Large intestine (tissue), 3 donors: ENCODE measurements at regions not wholly inside any gene's neighbourhood (a gene's known extent, or its start where the extent isn't known, plus 50 kb on each side); places are given as distances from the start of the nearest gene placed in this dataset.

ENCODE experiments used
- DNase-seq, 2 donors: peaks; one replicate each; pipeline versions ENCODE4 v3.0.0 to v3.0.0-alpha.2; 2013
- H3K27ac ChIP-seq: one replicate; pipeline ENCODE4 v1.5.1; 2013; ENCODE audit warnings: low read length
- H3K27me3 ChIP-seq: 2 replicates; pipeline ENCODE4 v1.6.1; 2013; ENCODE audit warnings: low read length; ENCODE audit not compliant: control insufficient read depth, insufficient read depth
- H3K36me3 ChIP-seq: 2 replicates; pipeline ENCODE4 v1.6.1; 2013; ENCODE audit warnings: low read length; ENCODE audit not compliant: control insufficient read depth, insufficient read depth
- H3K4me1 ChIP-seq: one replicate; pipeline ENCODE4 v1.6.1; 2013; ENCODE audit warnings: low read length; ENCODE audit not compliant: control insufficient read depth, insufficient read depth
- H3K4me3 ChIP-seq: one replicate; pipeline ENCODE4 v1.5.1; 2013; ENCODE audit warnings: low read length
- H3K9me3 ChIP-seq: one replicate; pipeline ENCODE4 v1.6.1; 2013; ENCODE audit warnings: mild to moderate bottlenecking, low read depth, low read length, moderate library complexity; ENCODE audit not compliant: control insufficient read depth
- WGBS: methylation state at CpG from one replicate; pipeline ENCODE4 v1.1.5; 2013; ENCODE audit warnings: low lambda C conversion rate; ENCODE audit not compliant: insufficient coverage; 5-methylcytosine and 5-hydroxymethylcytosine counted together

GRCh38 chr18:28855989-28856388 is 679.1 kb upstream of the CDH2 start:
- H3K36me3 ChIP-seq: no peaks in the 10 kb centered on the region
- H3K4me1 ChIP-seq: no peaks in the 10 kb centered on the region
- WGBS: no CpG with 5 or more reads among the region's 2 CpGs
- no peak overlapping the region for H3K4me3 ChIP-seq
- no peaks in the 10 kb centered on the region for H3K27me3 ChIP-seq
- H3K27ac ChIP-seq: no peak overlapping the region
- no peaks in the 10 kb centered on the region for H3K9me3 ChIP-seq
- DNase-seq: no peak

- Histone ChIP-seq H3K36me3 (no peaks in the 10 kb centered on the region), H3K4me1 (no peaks in the 10 kb centered on the region), H3K27me3 (no peaks in the 10 kb centered on the region), H3K9me3 (no peaks in the 10 kb centered on the region), H3K4me3 (no peak overlapping the region), H3K27ac (no peak overlapping the region)
- 60% methylated on average over 1 of the region's 1 CpG for WGBS
- DNase-seq: no peak
Measured at GRCh38 chr18:28855524-28855923, 678.6 kb upstream of the CDH2 start.

GRCh38 chr18:28854964-28855363 is 678.0 kb upstream of the CDH2 start:
- no peak for DNase-seq
- Histone ChIP-seq H3K36me3 (no peaks in the 10 kb centered on the region), H3K9me3 (no peaks in the 10 kb centered on the region), H3K4me3 (no peak overlapping the region), H3K4me1 (no peaks in the 10 kb centered on the region), H3K27ac (no peak overlapping the region), H3K27me3 (no peaks in the 10 kb centered on the region)
- WGBS: no CpG with 5 or more reads among the region's 1 CpG

GRCh38 chr18:28846958-28847357 is 670.0 kb upstream of the CDH2 start:
- no peak overlapping the region for H3K4me3 ChIP-seq
- H3K27ac ChIP-seq: no peak overlapping the region
- no CpG with 5 or more reads among the region's 3 CpGs for WGBS
- H3K36me3 ChIP-seq: no peaks in the 10 kb centered on the region
- no peaks in the 10 kb centered on the region for H3K27me3 ChIP-seq
- no peaks in the 10 kb centered on the region for H3K9me3 ChIP-seq
- H3K4me1 ChIP-seq: no peaks in the 10 kb centered on the region
- no peak for DNase-seq

- no peak overlapping the region for H3K27ac ChIP-seq
- WGBS: no CpG with 5 or more reads among the region's 2 CpGs
- no peak for DNase-seq
- H3K4me1 ChIP-seq: no peaks in the 10 kb centered on the region
- no peaks in the 10 kb centered on the region for H3K27me3 ChIP-seq
- H3K9me3 ChIP-seq: no peaks in the 10 kb centered on the region
- no peak overlapping the region for H3K4me3 ChIP-seq
- no peaks in the 10 kb centered on the region for H3K36me3 ChIP-seq
Measured at GRCh38 chr18:28837100-28837499, 660.2 kb upstream of the CDH2 start.

GRCh38 chr18:28834889-28835288 is 658.0 kb upstream of the CDH2 start:
- DNase-seq: no peak
- Histone ChIP-seq H3K36me3 (no peaks in the 10 kb centered on the region), H3K4me3 (no peak overlapping the region), H3K4me1 (no peaks in the 10 kb centered on the region), H3K27ac (no peak overlapping the region), H3K9me3 (no peaks in the 10 kb centered on the region), H3K27me3 (no peaks in the 10 kb centered on the region)
- WGBS: 60% methylated on average over 1 of the region's 4 CpGs

- H3K4me3 ChIP-seq: no peak overlapping the region
- no peaks in the 10 kb centered on the region for H3K27me3 ChIP-seq
- no peak for DNase-seq
- no peaks in the 10 kb centered on the region for H3K9me3 ChIP-seq
- H3K27ac ChIP-seq: no peak overlapping the region
- H3K36me3 ChIP-seq: no peaks in the 10 kb centered on the region
- no peaks in the 10 kb centered on the region for H3K4me1 ChIP-seq
Measured at GRCh38 chr18:28831908-28832307, 655.0 kb upstream of the CDH2 start.

GRCh38 chr18:28831476-28831875 is 654.5 kb upstream of the CDH2 start:
- no peak overlapping the region for H3K27ac ChIP-seq
- H3K27me3 ChIP-seq: no peaks in the 10 kb centered on the region
- no peaks in the 10 kb centered on the region for H3K9me3 ChIP-seq
- no peaks in the 10 kb centered on the region for H3K4me1 ChIP-seq
- no peak for DNase-seq
- no peaks in the 10 kb centered on the region for H3K36me3 ChIP-seq
- H3K4me3 ChIP-seq: no peak overlapping the region

GRCh38 chr18:28826107-28826506 is 649.2 kb upstream of the CDH2 start:
- 92% methylated on average over 2 of the region's 3 CpGs for WGBS
- H3K9me3 ChIP-seq: no peaks in the 10 kb centered on the region
- DNase-seq: no peak
- H3K27ac ChIP-seq: no peak overlapping the region
- H3K27me3 ChIP-seq: no peaks in the 10 kb centered on the region
- H3K36me3 ChIP-seq: no peaks in the 10 kb centered on the region
- H3K4me1 ChIP-seq: no peaks in the 10 kb centered on the region
- H3K4me3 ChIP-seq: no peak overlapping the region

- no peaks in the 10 kb centered on the region for H3K27me3 ChIP-seq
- no CpG with 5 or more reads among the region's 2 CpGs for WGBS
- H3K4me1 ChIP-seq: no peaks in the 10 kb centered on the region
- H3K27ac ChIP-seq: no peak overlapping the region
- no peak for DNase-seq
- no peaks in the 10 kb centered on the region for H3K9me3 ChIP-seq
- H3K36me3 ChIP-seq: no peaks in the 10 kb centered on the region
- H3K4me3 ChIP-seq: no peak overlapping the region
Measured at GRCh38 chr18:28824183-28824574, 647.2 kb upstream of the CDH2 start.

GRCh38 chr18:28823506-28824182 is 646.7 kb upstream of the CDH2 start:
- H3K27ac ChIP-seq: no peak overlapping the region
- H3K4me1 ChIP-seq: no peaks in the 10 kb centered on the region
- no peaks in the 10 kb centered on the region for H3K36me3 ChIP-seq
- H3K9me3 ChIP-seq: no peaks in the 10 kb centered on the region
- no peak for DNase-seq
- H3K4me3 ChIP-seq: no peak overlapping the region
- no CpG with 5 or more reads among the region's 6 CpGs for WGBS
- H3K27me3 ChIP-seq: no peaks in the 10 kb centered on the region
